Large intestine (tissue), 3 donors: ENCODE measurements at regions not wholly inside any gene's neighbourhood (a gene's known extent, or its start where the extent isn't known, plus 50 kb on each side); places are given as distances from the start of the nearest gene placed in this dataset.
"Not testable (repeated sequence)": the region's sequence is repeated elsewhere in the genome, so short reads cannot be mapped to it uniquely, and the experiment has no call there.

Experiments used
- DNase-seq, 2 donors: peaks; one replicate each; pipeline versions ENCODE4 v3.0.0 to v3.0.0-alpha.2; 2013
- H3K27ac ChIP-seq: one replicate; pipeline ENCODE4 v1.5.1; 2013; ENCODE audit warnings: low read length
- H3K27me3 ChIP-seq: 2 replicates; pipeline ENCODE4 v1.6.1; 2013; ENCODE audit warnings: low read length; ENCODE audit not compliant: control insufficient read depth, insufficient read depth
- H3K36me3 ChIP-seq: 2 replicates; pipeline ENCODE4 v1.6.1; 2013; ENCODE audit warnings: low read length; ENCODE audit not compliant: control insufficient read depth, insufficient read depth
- H3K4me1 ChIP-seq: one replicate; pipeline ENCODE4 v1.6.1; 2013; ENCODE audit warnings: low read length; ENCODE audit not compliant: control insufficient read depth, insufficient read depth
- H3K4me3 ChIP-seq: one replicate; pipeline ENCODE4 v1.5.1; 2013; ENCODE audit warnings: low read length
- H3K9me3 ChIP-seq: one replicate; pipeline ENCODE4 v1.6.1; 2013; ENCODE audit warnings: mild to moderate bottlenecking, low read depth, low read length, moderate library complexity; ENCODE audit not compliant: control insufficient read depth
- WGBS: methylation state at CpG from one replicate; pipeline ENCODE4 v1.1.5; 2013; ENCODE audit warnings: low lambda C conversion rate; ENCODE audit not compliant: insufficient coverage; 5-methylcytosine and 5-hydroxymethylcytosine counted together

GRCh38 chr17:68109404-68109803 is 73.9 kb downstream of the KPNA2 start:
- not testable (repeated sequence) for H3K4me1 ChIP-seq, H3K27ac ChIP-seq, DNase-seq, H3K36me3 ChIP-seq, H3K9me3 ChIP-seq, H3K4me3 ChIP-seq, H3K27me3 ChIP-seq
- WGBS = no CpG with 5 or more reads among the region's 4 CpGs

DNA sequence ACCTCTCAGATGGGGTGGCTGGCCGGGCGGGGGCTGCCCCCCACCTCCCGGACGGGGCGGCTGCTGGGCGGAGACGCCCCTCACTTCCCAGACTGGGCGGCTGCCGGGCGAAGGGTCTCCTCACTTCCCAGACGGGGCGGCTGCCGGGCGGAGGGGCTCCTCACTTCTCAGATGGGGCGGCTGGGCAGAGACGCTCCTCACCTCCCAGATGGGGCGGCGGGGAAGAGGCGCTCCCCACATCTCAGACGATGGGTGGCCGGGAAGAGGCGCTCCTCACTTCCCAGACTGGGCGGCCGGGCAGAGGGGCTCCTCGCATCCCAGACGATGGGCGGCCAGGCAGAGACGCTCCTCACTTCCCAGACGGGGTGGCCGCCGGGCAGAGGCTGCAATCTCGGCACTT is 80.7 kb downstream of the KPNA2 start:
- not testable (repeated sequence) for H3K9me3 ChIP-seq, H3K27me3 ChIP-seq, H3K4me1 ChIP-seq, H3K4me3 ChIP-seq, DNase-seq, H3K27ac ChIP-seq
- no CpG with 5 or more reads among the region's 32 CpGs for WGBS
- H3K36me3 ChIP-seq = peaks cover 17% of the 10 kb centered on the region

- no peaks in the 10 kb centered on the region for H3K4me1 ChIP-seq
- no peak overlapping the region for H3K4me3 ChIP-seq
- no peak for DNase-seq
- 100% methylated on average over 1 of the region's 3 CpGs for WGBS
- H3K36me3 ChIP-seq = peaks cover 39% of the 10 kb centered on the region
- H3K27me3 ChIP-seq = no peaks in the 10 kb centered on the region
- no peak overlapping the region for H3K27ac ChIP-seq
- peaks cover 3% of the 10 kb centered on the region for H3K9me3 ChIP-seq
Observed at GRCh38 chr17:68122587-68122986, 87.1 kb downstream of the KPNA2 start.

DNA sequence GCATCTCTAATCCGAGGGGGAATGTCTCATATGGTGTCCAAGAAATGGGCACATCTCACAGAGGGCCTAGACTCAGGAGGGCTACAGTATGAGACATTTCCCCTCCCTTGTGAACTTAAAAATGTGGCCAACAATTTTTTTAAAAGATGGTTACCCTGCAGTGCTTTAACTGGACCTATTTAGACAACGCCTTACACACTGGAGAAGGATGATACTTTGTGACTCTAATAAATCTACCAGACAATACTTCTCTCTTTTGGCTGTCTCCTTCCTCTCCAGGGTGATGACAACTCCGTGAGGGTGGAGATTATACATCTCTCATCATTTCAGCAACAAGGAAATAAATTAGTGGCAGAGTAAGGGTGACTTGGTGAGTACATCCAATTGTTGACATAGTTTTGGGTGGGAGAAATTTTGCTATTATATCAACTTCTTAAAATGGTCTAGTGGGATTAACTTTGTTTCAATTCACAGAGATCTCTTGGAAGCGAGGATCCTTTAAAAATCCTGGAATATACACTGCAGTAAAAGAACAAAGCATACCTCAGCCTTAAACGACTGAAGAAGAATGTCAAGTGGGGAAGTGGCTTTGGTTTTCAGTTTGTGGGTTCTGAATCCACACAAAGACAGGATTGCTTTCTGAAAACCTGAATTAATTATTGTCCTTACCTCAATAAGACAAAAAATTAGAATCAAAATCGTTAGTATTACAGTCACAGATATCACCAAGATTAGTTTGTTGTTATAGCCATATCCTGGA is 89.8 kb downstream of the KPNA2 start:
- Histone ChIP-seq H3K27me3 (no peaks in the 10 kb centered on the region), H3K36me3 (peaks cover 34% of the 10 kb centered on the region), H3K9me3 (peaks cover 3% of the 10 kb centered on the region), H3K4me3 (no peak overlapping the region), H3K4me1 (no peaks in the 10 kb centered on the region), H3K27ac (no peak overlapping the region)
- 90% methylated on average over 1 of the region's 6 CpGs for WGBS
- no peak for DNase-seq

- 33% methylated on average over 1 of the region's 3 CpGs for WGBS
- Histone ChIP-seq H3K4me1 (no peaks in the 10 kb centered on the region), H3K27ac (no peak overlapping the region), H3K4me3 (no peak overlapping the region), H3K9me3 (no peaks in the 10 kb centered on the region), H3K36me3 (peaks cover 32% of the 10 kb centered on the region), H3K27me3 (no peaks in the 10 kb centered on the region)
- DNase-seq = no peak
Observed at GRCh38 chr17:68127914-68128313, 92.4 kb downstream of the KPNA2 start.

DNA sequence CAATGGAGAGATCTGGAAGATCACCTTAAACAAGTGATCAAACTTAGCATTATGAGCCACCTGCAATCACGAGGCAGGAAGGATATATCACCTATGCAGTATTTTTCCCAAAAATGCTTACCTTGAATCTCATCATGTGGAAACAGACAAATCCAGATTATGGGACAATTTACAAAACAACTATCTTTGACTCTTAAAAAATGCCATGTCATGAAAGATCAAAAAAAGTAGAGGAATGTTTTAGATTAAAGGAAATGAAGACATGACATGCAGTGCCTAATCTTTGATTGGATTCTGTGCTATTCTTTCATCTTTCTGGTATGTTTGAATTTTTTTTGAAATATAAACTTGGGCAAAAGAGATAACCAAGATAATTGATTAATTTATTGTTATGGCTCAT is 95.9 kb downstream of the KPNA2 start:
- no peak for DNase-seq
- no CpG with 5 or more reads among the region's 1 CpG for WGBS
- Histone ChIP-seq H3K4me1 (no peaks in the 10 kb centered on the region), H3K4me3 (no peak overlapping the region), H3K27me3 (no peaks in the 10 kb centered on the region), H3K36me3 (peaks cover 33% of the 10 kb centered on the region), H3K27ac (no peak overlapping the region), H3K9me3 (no peaks in the 10 kb centered on the region)

DNA sequence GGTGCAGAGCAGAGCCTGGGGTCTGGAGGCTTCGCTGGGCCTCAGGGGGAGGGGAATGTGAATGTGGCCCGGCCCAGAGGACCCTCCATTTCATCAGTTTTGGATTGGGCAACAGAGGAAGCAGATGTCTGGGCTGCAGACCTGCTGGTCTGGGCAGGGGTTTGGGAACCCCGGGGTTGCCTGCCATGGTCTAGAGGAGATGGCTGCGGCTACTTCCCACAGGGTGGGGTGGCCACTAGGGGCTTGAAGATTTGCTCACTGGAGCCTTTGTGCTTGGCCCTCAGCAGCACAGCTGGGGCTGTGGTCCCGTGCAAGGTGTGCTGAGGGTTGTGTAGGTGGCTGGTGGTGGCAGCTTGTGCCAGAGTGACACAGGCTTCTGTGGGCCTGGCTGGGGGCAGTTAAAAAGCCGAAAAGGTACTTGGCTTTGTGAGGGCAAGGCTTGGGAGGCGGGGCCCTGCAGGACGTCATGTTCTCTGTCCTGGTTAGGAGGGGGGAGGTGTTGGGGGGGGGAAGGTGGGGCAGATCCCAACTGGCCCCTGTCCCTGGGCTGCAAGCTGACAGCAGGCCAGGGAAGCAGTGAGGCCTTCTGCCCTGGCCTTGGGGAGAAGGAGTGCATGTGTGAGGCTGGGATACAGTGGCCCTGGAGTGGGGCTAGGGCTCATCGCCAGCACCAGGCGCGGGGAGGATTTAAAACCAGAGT is 98.0 kb downstream of the KPNA2 start:
- no CpG with 5 or more reads among the region's 11 CpGs for WGBS
- Histone ChIP-seq H3K36me3 (peaks cover 22% of the 10 kb centered on the region), H3K9me3 (no peaks in the 10 kb centered on the region), H3K4me3 (no peak overlapping the region), H3K27ac (no peak overlapping the region), H3K4me1 (no peaks in the 10 kb centered on the region), H3K27me3 (no peaks in the 10 kb centered on the region)
- no peak for DNase-seq

DNA sequence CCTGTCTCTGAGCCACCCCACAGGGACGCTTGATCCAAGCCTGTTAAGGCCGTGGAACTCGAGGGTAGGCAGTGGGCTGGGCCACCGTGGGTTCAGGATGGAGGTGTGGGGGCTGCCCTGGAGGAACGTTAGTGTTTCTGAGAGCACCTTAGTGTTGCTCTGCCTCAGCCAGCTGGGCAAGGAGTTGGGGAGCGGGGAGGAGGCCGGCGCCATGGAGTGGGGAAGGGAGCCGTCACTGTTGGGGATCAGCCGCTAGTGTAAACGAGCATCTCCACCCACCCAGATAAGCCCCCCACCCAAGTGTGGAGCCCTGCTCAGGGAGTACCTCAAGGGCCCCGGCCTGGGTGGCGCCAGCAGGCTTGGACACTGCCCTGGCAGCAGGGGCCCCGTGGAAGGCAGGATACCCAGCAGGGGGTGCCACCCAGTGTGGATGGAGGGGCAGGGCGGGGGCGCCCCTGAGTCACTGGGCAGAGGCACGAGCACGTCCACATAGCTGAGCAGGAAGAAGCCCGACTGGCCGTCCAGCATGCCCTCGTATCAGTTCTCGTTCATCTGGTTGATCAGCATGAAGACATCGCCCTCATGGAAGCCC is 98.6 kb downstream of the KPNA2 start:
- no peaks in the 10 kb centered on the region for H3K4me1 ChIP-seq
- DNase-seq = no peak
- H3K4me3 ChIP-seq = no peak overlapping the region
- H3K9me3 ChIP-seq = no peaks in the 10 kb centered on the region
- peaks cover 20% of the 10 kb centered on the region for H3K36me3 ChIP-seq
- no peaks in the 10 kb centered on the region for H3K27me3 ChIP-seq
- H3K27ac ChIP-seq = no peak overlapping the region
- no CpG with 5 or more reads among the region's 23 CpGs for WGBS

- no peak for DNase-seq
- H3K27ac ChIP-seq = no peak overlapping the region
- H3K4me1 ChIP-seq = no peaks in the 10 kb centered on the region
- no CpG with 5 or more reads among the region's 20 CpGs for WGBS
- H3K36me3 ChIP-seq = peaks cover 20% of the 10 kb centered on the region
- no peaks in the 10 kb centered on the region for H3K27me3 ChIP-seq
- no peak overlapping the region for H3K4me3 ChIP-seq
- H3K9me3 ChIP-seq = no peaks in the 10 kb centered on the region
Observed at GRCh38 chr17:68134731-68135130, 99.2 kb downstream of the KPNA2 start.

GRCh38 chr17:68135141-68135887 is 99.8 kb downstream of the KPNA2 start:
- Histone ChIP-seq H3K36me3 (peaks cover 19% of the 10 kb centered on the region), H3K9me3 (no peaks in the 10 kb centered on the region), H3K4me3 (no peak overlapping the region), H3K27me3 (no peaks in the 10 kb centered on the region), H3K4me1 (no peaks in the 10 kb centered on the region), H3K27ac (no peak overlapping the region)
- 100% methylated on average over 3 of the region's 40 CpGs for WGBS
- no peak for DNase-seq
